ENCODE measurements at regions not wholly inside any gene's neighbourhood (a gene's known extent, or its start where the extent isn't known, plus 50 kb on each side); places are given as distances from the start of the nearest gene placed in this dataset.

GRCh38 chr15:75131269-75131643 lies 70.4 kb upstream of the C15orf39 start:
- no peak for DNase-seq (ENCODE audit: low read depth in 2 of 2)

GRCh38 chr15:75134748-75135147 lies 66.9 kb upstream of the C15orf39 start:
- no peak for DNase-seq (ENCODE audit: low read depth in 2 of 2)

DNA sequence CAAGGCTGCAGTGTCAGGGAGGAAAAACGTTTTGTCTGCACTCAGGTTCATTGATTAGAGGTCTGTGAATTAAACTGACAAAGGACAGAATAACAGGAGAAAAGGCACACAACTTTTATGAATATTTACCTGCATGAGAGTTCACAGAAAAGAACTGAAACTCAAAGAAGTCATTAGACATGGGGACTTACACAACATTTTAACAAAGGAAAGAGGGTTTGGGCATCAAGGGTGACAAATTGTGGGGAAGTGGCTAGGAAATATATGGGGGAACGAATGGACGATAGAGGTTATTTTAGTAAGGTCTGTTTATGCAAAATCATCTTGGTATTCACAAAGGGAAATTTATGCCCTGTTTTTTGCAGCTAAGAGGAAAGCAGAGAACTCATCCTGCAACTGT lies 65.6 kb upstream of the C15orf39 start:
- no peak for DNase-seq (ENCODE audit: low read depth in 2 of 2)

DNA sequence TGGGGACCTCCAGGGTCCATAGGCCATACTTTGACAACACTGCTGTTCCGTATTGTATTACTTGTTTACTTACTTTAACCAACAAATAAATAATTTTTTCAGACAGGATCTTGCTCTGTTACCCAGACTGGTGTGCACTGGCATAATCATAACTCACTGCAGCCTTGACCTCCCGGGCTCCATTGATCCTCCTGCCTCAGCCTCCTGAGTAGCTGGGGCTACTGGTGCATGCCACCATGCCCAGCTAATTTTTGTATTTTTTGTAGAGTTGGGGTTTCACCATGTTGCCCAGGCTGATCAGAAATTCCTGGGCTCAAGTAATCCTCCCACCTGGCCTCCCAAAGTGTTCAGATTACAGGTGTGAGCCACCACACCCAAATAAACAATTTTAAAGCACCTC lies 64.9 kb upstream of the C15orf39 start:
- no peak for DNase-seq (ENCODE audit: low read depth in 2 of 2)

- DNase-seq (ENCODE audit: low read depth in 2 of 2): no peak
Measured at GRCh38 chr15:75138016-75138999, 63.4 kb upstream of the C15orf39 start.

GRCh38 chr15:75140080-75140879 lies 61.4 kb upstream of the C15orf39 start:
- no peak for DNase-seq (ENCODE audit: low read depth in 2 of 2)

DNA sequence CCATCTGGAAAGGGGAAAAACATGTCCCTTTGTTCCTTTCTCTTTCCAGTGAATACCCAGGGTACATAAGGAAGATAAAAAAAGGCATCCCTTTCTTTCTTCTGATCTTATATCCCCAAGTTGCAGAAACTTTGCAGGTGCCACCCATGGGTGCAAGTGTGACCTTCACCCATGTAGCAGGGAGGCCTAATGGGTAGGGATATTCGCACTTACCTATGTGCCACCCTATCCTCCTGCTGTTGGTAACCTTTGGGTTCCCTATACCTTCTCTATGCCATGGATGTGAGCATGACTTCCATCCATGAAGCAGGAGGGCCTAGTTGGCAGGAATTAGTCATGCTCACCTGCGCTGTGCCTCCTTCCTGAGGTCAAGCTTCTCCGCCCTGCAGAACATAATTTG lies 59.2 kb upstream of the C15orf39 start:
- DNase-seq (ENCODE audit: low read depth in 2 of 2): no peak

DNA sequence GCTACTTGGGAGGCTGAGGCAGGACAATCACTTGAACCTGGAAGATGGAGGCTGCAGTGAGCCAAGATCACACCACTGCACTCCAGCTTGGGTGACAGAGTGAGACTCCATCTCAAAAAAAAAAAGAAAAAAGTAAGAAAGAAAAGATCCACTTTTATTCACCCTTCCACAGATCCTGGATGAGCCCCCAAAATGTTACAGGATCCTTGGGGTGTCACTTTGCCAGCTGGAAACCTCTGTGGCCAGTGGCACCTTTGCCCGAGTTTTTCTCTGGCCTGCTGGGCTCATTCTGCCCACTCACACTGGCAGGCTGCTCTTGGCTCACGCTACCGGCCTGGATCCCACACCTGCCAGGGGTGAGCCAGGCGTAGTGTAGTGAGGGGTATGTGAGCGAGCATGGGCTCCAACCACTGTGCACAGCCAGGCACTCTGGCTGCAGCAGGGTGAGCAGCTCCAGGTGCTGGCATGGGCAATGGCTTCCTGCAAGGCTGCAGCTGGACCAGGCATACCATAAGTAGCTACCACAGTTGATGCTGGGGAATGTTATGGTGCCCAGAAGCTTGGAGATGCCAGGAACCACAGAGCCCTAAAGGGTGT lies 57.8 kb upstream of the C15orf39 start:
- DNase-seq (ENCODE audit: low read depth in 2 of 2): no peak

DNA sequence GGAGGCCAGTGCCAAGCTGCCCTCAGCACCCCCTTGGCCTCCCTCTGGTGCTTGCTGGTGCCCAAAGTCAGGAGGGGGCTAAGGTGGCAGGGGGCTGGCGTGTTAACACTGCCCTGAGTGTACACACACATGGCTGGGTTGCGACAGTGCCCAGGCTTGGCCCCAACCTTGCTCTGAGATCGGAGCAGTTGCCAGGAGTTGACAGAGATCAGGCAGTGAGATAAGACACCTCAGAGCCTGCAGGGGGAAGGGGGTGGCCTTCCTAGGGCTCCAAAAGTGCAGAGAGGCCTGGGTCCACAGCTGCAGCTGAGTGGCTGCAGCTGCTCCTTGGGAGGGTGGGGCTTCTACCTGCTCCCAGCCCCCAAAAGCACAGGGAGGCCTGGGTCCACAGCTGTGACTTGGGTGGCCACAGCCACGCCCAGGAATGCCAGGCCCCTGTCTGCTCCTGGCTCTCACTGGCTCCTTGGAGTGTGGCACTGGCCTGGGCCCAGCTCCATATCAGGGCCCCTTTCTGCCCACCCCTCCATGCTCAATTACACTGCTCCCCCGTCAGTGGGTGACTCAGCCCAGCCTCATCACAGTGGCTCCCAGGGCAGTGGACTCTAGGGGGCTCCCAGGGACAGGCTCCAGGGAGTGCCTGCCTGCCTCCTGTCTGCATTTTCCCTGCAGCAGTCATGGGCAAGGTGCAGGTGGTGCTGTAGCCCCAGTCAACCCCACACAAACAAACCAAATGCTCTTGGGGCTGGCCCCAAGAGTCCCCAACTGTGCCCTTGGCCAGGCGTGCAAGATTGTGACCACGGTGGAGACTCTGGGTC lies 56.4 kb upstream of the C15orf39 start:
- no peak for DNase-seq (ENCODE audit: low read depth in 2 of 2)

- no peak for DNase-seq (ENCODE audit: low read depth in 2 of 2)
Measured at GRCh38 chr15:75148280-75148679, 53.4 kb upstream of the C15orf39 start.

- DNase-seq (ENCODE audit: low read depth in 2 of 2): no peak
Measured at GRCh38 chr15:75149867-75150709, 51.6 kb upstream of the C15orf39 start.

DNA sequence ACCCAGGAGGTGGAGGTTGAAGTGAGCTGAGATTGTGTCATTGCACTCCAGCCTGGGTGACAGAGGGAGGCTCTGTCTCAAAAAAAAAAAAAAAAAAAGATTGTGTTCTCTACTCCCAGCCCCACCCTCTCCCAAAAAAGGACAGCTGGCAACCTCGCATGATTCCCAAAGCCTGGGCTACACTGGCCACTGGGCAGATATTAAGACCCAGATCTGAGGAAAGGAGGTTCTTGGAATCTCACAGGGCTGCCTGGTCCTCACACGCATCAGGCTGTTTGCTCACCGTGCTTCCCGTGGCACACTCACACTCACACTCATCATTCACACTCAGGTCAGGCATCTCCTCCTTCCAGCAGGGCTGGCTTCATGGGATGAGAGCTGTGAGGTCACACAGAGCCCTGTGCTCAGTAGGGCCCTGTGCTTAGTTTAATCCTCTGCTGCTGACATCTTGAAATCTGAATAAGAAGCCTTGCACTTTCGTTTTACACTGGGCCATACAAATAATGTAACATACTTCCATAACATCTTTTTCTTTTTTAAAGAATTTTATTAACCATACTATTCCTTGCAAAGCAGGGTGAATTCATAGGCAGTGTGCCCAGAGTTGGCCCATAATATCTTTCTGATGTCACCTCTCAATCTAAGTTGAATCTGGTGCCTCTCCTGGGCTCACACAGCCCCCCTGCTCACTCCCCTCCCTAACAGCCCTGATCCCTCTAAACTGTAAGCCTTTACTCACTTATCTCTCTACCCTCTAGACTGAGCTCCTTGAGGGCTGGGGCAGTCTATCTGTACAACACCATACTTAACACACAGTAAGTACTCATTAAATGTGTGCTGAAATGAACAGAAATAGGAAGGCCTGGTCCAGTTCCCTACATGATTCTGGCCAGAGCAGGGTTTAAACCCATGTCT lies 50.2 kb upstream of the C15orf39 start:
- no peak for DNase-seq (ENCODE audit: low read depth in 2 of 2)
